Stimulated activated CD8-positive, alpha-beta memory T cell treated with anti-CD3 and anti-CD28 coated beads, Interleukin-2, amount 100 ng/mL, for 1 hour (primary cell): ENCODE measurements at regions not wholly inside any gene's neighbourhood (a gene's known extent, or its start where the extent isn't known, plus 50 kb on each side); places are given as distances from the start of the nearest gene placed in this dataset.

ENCODE experiments used
- DNase-seq, 2 donors: peaks; one replicate each; pipeline ENCODE4 v3.0.0-alpha.2; 2020; ENCODE audit warnings: low read depth in 2 of 2

- no peak for DNase-seq
Observed at GRCh38 chr2:59737299-59737698, 816.2 kb downstream of the BCL11A start.

- no peak for DNase-seq
Observed at GRCh38 chr2:59734743-59735142, 818.7 kb downstream of the BCL11A start.

- no peak for DNase-seq
Observed at GRCh38 chr2:59733970-59734369, 819.5 kb downstream of the BCL11A start.

- no peak for DNase-seq
Observed at GRCh38 chr2:59733567-59733930, 819.9 kb downstream of the BCL11A start.

- DNase-seq, result no peak
Observed at GRCh38 chr2:59732871-59733566, 820.4 kb downstream of the BCL11A start.

- DNase-seq, result no peak
Observed at GRCh38 chr2:59727121-59727590, 826.3 kb downstream of the BCL11A start.

GRCh38 chr2:59726228-59727120 is 827.0 kb downstream of the BCL11A start:
- DNase-seq, result no peak

GRCh38 chr2:59724746-59725145 is 828.7 kb downstream of the BCL11A start:
- no peak for DNase-seq

- no peak for DNase-seq
Observed at GRCh38 chr2:59720296-59720866, 833.1 kb downstream of the BCL11A start.

GRCh38 chr2:59713577-59713976 is 839.9 kb downstream of the BCL11A start:
- no peak for DNase-seq

GRCh38 chr2:59711121-59711520 is 842.3 kb downstream of the BCL11A start:
- no peak for DNase-seq

- no peak for DNase-seq
Observed at GRCh38 chr2:59706729-59707128, 846.7 kb downstream of the BCL11A start.

- no peak for DNase-seq
Observed at GRCh38 chr2:59703796-59704195, 849.7 kb downstream of the BCL11A start.

- no peak for DNase-seq
Observed at GRCh38 chr2:59702026-59702425, 851.4 kb downstream of the BCL11A start.

GRCh38 chr2:59701271-59701994 is 852.0 kb downstream of the BCL11A start:
- no peak for DNase-seq

- no peak for DNase-seq
Observed at GRCh38 chr2:59694176-59694575, 859.3 kb downstream of the BCL11A start.

- DNase-seq, result no peak
Observed at GRCh38 chr2:59693231-59693959, 860.1 kb downstream of the BCL11A start.

GRCh38 chr2:59691518-59692190 is 861.8 kb downstream of the BCL11A start:
- DNase-seq, result no peak

- DNase-seq, result no peak
Observed at GRCh38 chr2:59690849-59691248, 862.6 kb downstream of the BCL11A start.

- DNase-seq, result no peak
Observed at GRCh38 chr2:59684771-59685166, 868.7 kb downstream of the BCL11A start.
